SH-SY5Y (cell line): ENCODE measurements at regions not wholly inside any gene's neighbourhood (a gene's known extent, or its start where the extent isn't known, plus 50 kb on each side); places are given as distances from the start of the nearest gene placed in this dataset.

Source experiments
- GATA2 ChIP-seq: IDR thresholded peaks from 2 replicates; pipeline ENCODE4 v1.6.1; 2011; ENCODE audit warnings: mild to moderate bottlenecking, low read depth, low read length
- GATA3 ChIP-seq: IDR thresholded peaks from 2 replicates; pipeline ENCODE4 v1.6.1; 2011; ENCODE audit warnings: low read depth, mild to moderate bottlenecking, low read length, moderate library complexity

- TF ChIP-seq GATA3 (no peak), GATA2 (no peak)
Measured at GRCh38 chr14:98638366-98638765, 633.6 kb downstream of the BCL11B start.
